HepG2 (cell line): ENCODE measurements at regions not wholly inside any gene's neighbourhood (a gene's known extent, or its start where the extent isn't known, plus 50 kb on each side); places are given as distances from the start of the nearest gene placed in this dataset.

Experiments
- ATAC-seq: fragments of 200-7000 bp; cut with Tn5 transposase; 3 replicates; pipeline ENCODE4 v1.9.1; 2020; ENCODE audit warnings: mild to moderate bottlenecking, moderate library complexity
- BruUV-seq: library from RNA; stranded (reverse); fragments of 400-500 nt; replicated peaks from 2 replicates; lab custom pipeline; 2021; lab: Mats Ljungman, UMichigan
- CTCF ChIA-PET: fragments of 300-600 bp; formaldehyde crosslinking; extraction: SDS; loops from one replicate; lab custom pipeline; 2021; ENCODE audit warnings: low total read pairs, inconsistent platforms, low intra/inter-chr PET ratio; lab: Yijun Ruan, JAX
- POLR2A ChIA-PET: fragments of 350-600 bp; sonication (Branson Sonifier 250); formaldehyde crosslinking; loops from one replicate; lab custom pipeline; 2020; ENCODE audit warnings: antibody characterized with exemption, inconsistent platforms; lab: Yijun Ruan, JAX
- DNase-seq: peaks from one replicate; pipeline ENCODE4 v3.0.0-alpha.2; 2015; ENCODE audit warnings: low spot score
- FAIRE-seq: peaks from 3 replicates; lab custom pipeline; 2011; peaks lifted over from hg19 to GRCh38; lab: Jason Lieb, UNC
- H2AFZ ChIP-seq: one replicate; pipeline ENCODE4 v1.6.1; 2011; ENCODE audit warnings: low read length, inconsistent platforms
- H3K27ac ChIP-seq: fragments of 300-600 bp; 3 replicates; pipeline ENCODE4 v1.8.0; 2011; ENCODE audit warnings: mixed run types, mild to moderate bottlenecking, mixed read lengths, low read length, inconsistent platforms; ENCODE audit not compliant: insufficient read depth; ENCODE audit errors: extremely low read length
- H3K27me3 ChIP-seq, 2 experiments: fragments of 200-600 bp in 1 of 2; 2 replicates in 1 of 2; 3 replicates in 1 of 2; pipeline versions ENCODE4 v1.6.0 to v1.8.0; 2011; ENCODE audit warnings: low read length in 2 of 2, mild to moderate bottlenecking in 2 of 2, moderate library complexity in 2 of 2, inconsistent platforms in 1 of 2; ENCODE audit not compliant: insufficient read depth in 2 of 2, control insufficient read depth in 1 of 2
- H3K36me3 ChIP-seq, 2 experiments: fragments of 200-600 bp in 1 of 2; replicated peaks in 1 of 2; 2 replicates in 1 of 2; 3 replicates in 1 of 2; pipeline versions ENCODE4 v1.5.1 to v1.8.0; 2011; ENCODE audit warnings: low read length in 2 of 2, inconsistent platforms in 1 of 2; ENCODE audit not compliant: insufficient read depth in 2 of 2, control insufficient read depth in 1 of 2
- H3K4me1 ChIP-seq: 2 replicates; pipeline ENCODE4 v1.5.1; 2012; ENCODE audit warnings: low read length, inconsistent platforms; ENCODE audit not compliant: insufficient read depth
- H3K4me2 ChIP-seq: 2 replicates; pipeline ENCODE4 v1.6.0; 2011; ENCODE audit warnings: low read depth, low read length, inconsistent platforms
- H3K4me3 ChIP-seq, 3 experiments: fragments of 200-600 bp in 1 of 3; sonication (generic), shearing (Covaris generic) in 1 of 3; replicated peaks in 1 of 3; 2 replicates each; pipeline ENCODE4 v1.5.1; 2011 to 2016; ENCODE audit warnings: low read length in 3 of 3, inconsistent platforms in 2 of 3, low read depth in 2 of 3, mild to moderate bottlenecking in 2 of 3, control low read depth in 1 of 3, mixed read lengths in 1 of 3; ENCODE audit not compliant: insufficient read depth in 1 of 3
- H3K79me2 ChIP-seq: one replicate; pipeline ENCODE4 v1.6.1; 2011; ENCODE audit warnings: low read length, inconsistent platforms; ENCODE audit not compliant: insufficient read depth
- H3K9ac ChIP-seq: 2 replicates; pipeline ENCODE4 v1.6.0; 2011; ENCODE audit warnings: mild to moderate bottlenecking, low read depth, low read length, inconsistent platforms; ENCODE audit not compliant: insufficient read depth
- H3K9me3 ChIP-seq: 2 replicates; pipeline ENCODE4 v1.5.1; 2012; ENCODE audit warnings: mild to moderate bottlenecking, low read length
- H4K20me1 ChIP-seq: 2 replicates; pipeline ENCODE4 v1.6.0; 2011; ENCODE audit warnings: inconsistent platforms, mild to moderate bottlenecking, low read length, moderate library complexity; ENCODE audit not compliant: insufficient read depth
- CEBPG ChIP-seq: IDR thresholded peaks from 2 replicates; pipeline ENCODE4 v1.6.1; 2016
- EHMT2 ChIP-seq: fragments of 200-600 bp; sonication (generic); IDR thresholded peaks from 2 replicates; pipeline ENCODE4 v1.7.0; 2017; ENCODE audit warnings: antibody characterized with exemption, low read depth, low read length, borderline replicate concordance
- NFKB2 ChIP-seq: sonication (generic); formaldehyde crosslinking; IDR thresholded peaks from 2 replicates; pipeline ENCODE4 v1.4.0; 2020; ENCODE audit warnings: missing genetic modification reagents, borderline replicate concordance
- SMAD3 ChIP-seq: sonication (generic); formaldehyde crosslinking; IDR thresholded peaks from 2 replicates; pipeline ENCODE4 v1.4.0; 2020; ENCODE audit warnings: missing genetic modification reagents
- SUZ12 ChIP-seq: fragments of 150-350 bp; IDR thresholded peaks from 2 replicates; pipeline ENCODE4 v1.6.1; 2014; ENCODE audit warnings: low read depth, low read length
- WIZ ChIP-seq: sonication (generic); formaldehyde crosslinking; IDR thresholded peaks from 2 replicates; pipeline ENCODE4 v1.5.1; 2020; ENCODE audit warnings: mild to moderate bottlenecking, missing genetic modification reagents
- ZNF138 ChIP-seq: sonication (generic); formaldehyde crosslinking; IDR thresholded peaks from 2 replicates; pipeline ENCODE4 v1.5.0; 2020; ENCODE audit warnings: mild to moderate bottlenecking, low read depth, missing genetic modification reagents
- ZNF468 ChIP-seq: sonication (generic); formaldehyde crosslinking; IDR thresholded peaks from 2 replicates; pipeline ENCODE4 v1.8.0; 2022; ENCODE audit warnings: mild to moderate bottlenecking, moderate library complexity, missing genetic modification reagents
- WGBS: methylation state at CpG from one replicate; pipeline ENCODE4 v1.1.6; 2017; ENCODE audit warnings: low lambda C conversion rate; 5-methylcytosine and 5-hydroxymethylcytosine counted together
- in situ Hi-C: cut with HindIII; loops from 2 replicates; pipeline ENCODE4 v1.10.0; 2017; ENCODE audit warnings: low pct_unique_long_range_greater_than_20kb; ENCODE audit not compliant: extremely low pct_ligation_motif_present
- intact Hi-C: fragments of 100-400 bp; cut with micrococcal nuclease; formaldehyde crosslinking; loops from one replicate; pipeline ENCODE4 v1.10.0; 2022; ENCODE audit not compliant: unreplicated experiment
- TF ChIP-seq, protein P1 (sequence below): sonication (generic); formaldehyde crosslinking; IDR thresholded peaks from 2 replicates; pipeline ENCODE4 v1.5.0; 2020; ENCODE audit warnings: mild to moderate bottlenecking, missing genetic modification reagents
- TF ChIP-seq, protein P2 (sequence below): IDR thresholded peaks from 2 replicates; pipeline ENCODE4 v1.6.1; 2016; ENCODE audit warnings: missing compliant biosample characterization, missing genetic modification reagents, borderline replicate concordance
- TF ChIP-seq, protein P3 (sequence below): sonication (generic); formaldehyde crosslinking; conservative IDR thresholded peaks from 2 replicates; pipeline ENCODE4 v1.4.0; 2020; ENCODE audit warnings: mild to moderate bottlenecking, missing genetic modification reagents, moderate library complexity
- TF ChIP-seq, protein P4 (sequence below): sonication (generic); formaldehyde crosslinking; IDR thresholded peaks from 2 replicates; pipeline ENCODE4 v1.5.0; 2020; ENCODE audit warnings: mild to moderate bottlenecking, missing genetic modification reagents

DNA sequence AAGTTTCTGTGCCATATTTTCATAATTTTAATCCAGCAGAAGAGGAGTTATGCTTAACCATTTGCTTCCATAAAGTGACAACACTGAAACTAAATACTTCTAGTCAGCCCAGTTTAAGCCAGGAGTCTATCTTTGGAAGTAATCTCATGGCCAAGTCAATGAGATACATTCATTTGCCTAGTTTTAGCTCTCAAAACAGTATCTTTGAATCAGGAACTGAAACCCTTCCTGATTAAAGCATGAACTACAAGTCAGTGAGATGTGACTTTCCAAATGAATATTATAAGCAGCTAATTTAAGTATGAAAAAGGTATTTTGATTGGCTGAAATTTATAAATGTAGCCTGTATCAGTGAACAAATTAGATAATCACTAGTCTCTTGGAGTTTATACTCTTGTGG lies 491.5 kb downstream of the SLC6A15 start:
- H3K4me3 ChIP-seq, result no peak overlapping the region
- no peaks in the 10 kb centered on the region for H3K9me3 ChIP-seq
- no peaks in the 10 kb centered on the region for H4K20me1 ChIP-seq
- H3K4me2 ChIP-seq, result no peak overlapping the region
- H3K27me3 ChIP-seq, result no peaks in the 10 kb centered on the region
- DNase-seq (no peak), FAIRE-seq (no peak), ATAC-seq (no peak)
- no peaks in the 10 kb centered on the region for H3K79me2 ChIP-seq
- ChIA-PET CTCF (no interaction called here), POLR2A (no interaction called here)
- in situ Hi-C loops (no loop called here), intact Hi-C loops (no loop called here)
- BruUV-seq, result no TSS peak
- no peaks in the 10 kb centered on the region for H3K36me3 ChIP-seq
- H2AFZ ChIP-seq, result no peak overlapping the region
- H3K4me1 ChIP-seq, result no peaks in the 10 kb centered on the region
- TF ChIP-seq ZNF468 (CRISPR knock-in tag), result no peak
- H3K27ac ChIP-seq, result no peak overlapping the region
- no peak overlapping the region for H3K9ac ChIP-seq

DNA sequence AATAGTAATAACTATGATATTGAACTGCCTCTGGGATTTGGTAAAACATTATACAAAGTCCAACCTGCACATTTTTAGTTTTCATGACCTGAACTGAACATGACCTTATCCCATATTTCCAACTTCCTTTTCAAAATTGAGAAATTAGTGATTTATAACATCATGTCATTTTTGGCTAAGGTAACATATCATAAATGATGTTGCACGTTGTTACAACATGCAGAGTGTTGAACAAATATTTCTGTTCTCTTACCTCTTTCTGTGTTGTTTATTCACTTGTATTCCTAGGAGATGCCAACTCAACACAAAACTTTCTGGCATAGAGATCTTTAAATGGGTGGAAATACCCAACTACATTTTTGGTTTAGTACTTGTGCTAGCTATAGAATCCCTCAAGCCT lies 496.0 kb downstream of the SLC6A15 start:
- POLR2A ChIA-PET, result no interaction called here
- no peak overlapping the region for H3K4me2 ChIP-seq
- CTCF ChIA-PET, result no interaction called here
- H3K4me3 ChIP-seq, result no peak overlapping the region
- H3K36me3 ChIP-seq, result no peaks in the 10 kb centered on the region
- no peaks in the 10 kb centered on the region for H3K9me3 ChIP-seq
- no peaks in the 10 kb centered on the region for H4K20me1 ChIP-seq
- H3K9ac ChIP-seq, result no peak overlapping the region
- DNase-seq (no peak), ATAC-seq (no peak), FAIRE-seq (no peak)
- H3K27ac ChIP-seq, result no peak overlapping the region
- in situ Hi-C loops (no loop called here), intact Hi-C loops (no loop called here)
- no peak overlapping the region for H2AFZ ChIP-seq
- 0% methylated on average over 1 of the region's 1 CpG for WGBS
- TF ChIP-seq ZNF138 (CRISPR knock-in tag) (no peak), SMAD3 (CRISPR knock-in tag) (no peak), SUZ12 (no peak), EHMT2 (no peak), CEBPG (no peak), NFKB2 (CRISPR knock-in tag) (no peak), WIZ (no peak)
- TF ChIP-seq, protein P1, sequence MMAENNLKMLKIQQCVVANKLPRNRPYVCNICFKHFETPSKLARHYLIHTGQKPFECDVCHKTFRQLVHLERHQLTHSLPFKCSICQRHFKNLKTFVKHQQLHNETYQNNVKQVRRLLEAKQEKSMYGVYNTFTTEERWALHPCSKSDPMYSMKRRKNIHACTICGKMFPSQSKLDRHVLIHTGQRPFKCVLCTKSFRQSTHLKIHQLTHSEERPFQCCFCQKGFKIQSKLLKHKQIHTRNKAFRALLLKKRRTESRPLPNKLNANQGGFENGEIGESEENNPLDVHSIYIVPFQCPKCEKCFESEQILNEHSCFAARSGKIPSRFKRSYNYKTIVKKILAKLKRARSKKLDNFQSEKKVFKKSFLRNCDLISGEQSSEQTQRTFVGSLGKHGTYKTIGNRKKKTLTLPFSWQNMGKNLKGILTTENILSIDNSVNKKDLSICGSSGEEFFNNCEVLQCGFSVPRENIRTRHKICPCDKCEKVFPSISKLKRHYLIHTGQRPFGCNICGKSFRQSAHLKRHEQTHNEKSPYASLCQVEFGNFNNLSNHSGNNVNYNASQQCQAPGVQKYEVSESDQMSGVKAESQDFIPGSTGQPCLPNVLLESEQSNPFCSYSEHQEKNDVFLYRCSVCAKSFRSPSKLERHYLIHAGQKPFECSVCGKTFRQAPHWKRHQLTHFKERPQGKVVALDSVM (CRISPR knock-in tag), result no peak
- TF ChIP-seq, protein P2, sequence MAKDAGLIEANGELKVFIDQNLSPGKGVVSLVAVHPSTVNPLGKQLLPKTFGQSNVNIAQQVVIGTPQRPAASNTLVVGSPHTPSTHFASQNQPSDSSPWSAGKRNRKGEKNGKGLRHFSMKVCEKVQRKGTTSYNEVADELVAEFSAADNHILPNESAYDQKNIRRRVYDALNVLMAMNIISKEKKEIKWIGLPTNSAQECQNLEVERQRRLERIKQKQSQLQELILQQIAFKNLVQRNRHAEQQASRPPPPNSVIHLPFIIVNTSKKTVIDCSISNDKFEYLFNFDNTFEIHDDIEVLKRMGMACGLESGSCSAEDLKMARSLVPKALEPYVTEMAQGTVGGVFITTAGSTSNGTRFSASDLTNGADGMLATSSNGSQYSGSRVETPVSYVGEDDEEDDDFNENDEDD (CRISPR knock-in tag), result no peak
- TF ChIP-seq, protein P3, sequence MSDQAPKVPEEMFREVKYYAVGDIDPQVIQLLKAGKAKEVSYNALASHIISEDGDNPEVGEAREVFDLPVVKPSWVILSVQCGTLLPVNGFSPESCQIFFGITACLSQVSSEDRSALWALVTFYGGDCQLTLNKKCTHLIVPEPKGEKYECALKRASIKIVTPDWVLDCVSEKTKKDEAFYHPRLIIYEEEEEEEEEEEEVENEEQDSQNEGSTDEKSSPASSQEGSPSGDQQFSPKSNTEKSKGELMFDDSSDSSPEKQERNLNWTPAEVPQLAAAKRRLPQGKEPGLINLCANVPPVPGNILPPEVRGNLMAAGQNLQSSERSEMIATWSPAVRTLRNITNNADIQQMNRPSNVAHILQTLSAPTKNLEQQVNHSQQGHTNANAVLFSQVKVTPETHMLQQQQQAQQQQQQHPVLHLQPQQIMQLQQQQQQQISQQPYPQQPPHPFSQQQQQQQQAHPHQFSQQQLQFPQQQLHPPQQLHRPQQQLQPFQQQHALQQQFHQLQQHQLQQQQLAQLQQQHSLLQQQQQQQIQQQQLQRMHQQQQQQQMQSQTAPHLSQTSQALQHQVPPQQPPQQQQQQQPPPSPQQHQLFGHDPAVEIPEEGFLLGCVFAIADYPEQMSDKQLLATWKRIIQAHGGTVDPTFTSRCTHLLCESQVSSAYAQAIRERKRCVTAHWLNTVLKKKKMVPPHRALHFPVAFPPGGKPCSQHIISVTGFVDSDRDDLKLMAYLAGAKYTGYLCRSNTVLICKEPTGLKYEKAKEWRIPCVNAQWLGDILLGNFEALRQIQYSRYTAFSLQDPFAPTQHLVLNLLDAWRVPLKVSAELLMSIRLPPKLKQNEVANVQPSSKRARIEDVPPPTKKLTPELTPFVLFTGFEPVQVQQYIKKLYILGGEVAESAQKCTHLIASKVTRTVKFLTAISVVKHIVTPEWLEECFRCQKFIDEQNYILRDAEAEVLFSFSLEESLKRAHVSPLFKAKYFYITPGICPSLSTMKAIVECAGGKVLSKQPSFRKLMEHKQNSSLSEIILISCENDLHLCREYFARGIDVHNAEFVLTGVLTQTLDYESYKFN (CRISPR knock-in tag), result no peak
- TF ChIP-seq, protein P4, sequence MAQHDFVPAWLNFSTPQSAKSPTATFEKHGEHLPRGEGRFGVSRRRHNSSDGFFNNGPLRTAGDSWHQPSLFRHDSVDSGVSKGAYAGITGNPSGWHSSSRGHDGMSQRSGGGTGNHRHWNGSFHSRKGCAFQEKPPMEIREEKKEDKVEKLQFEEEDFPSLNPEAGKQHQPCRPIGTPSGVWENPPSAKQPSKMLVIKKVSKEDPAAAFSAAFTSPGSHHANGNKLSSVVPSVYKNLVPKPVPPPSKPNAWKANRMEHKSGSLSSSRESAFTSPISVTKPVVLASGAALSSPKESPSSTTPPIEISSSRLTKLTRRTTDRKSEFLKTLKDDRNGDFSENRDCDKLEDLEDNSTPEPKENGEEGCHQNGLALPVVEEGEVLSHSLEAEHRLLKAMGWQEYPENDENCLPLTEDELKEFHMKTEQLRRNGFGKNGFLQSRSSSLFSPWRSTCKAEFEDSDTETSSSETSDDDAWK, result no peak
- H3K4me1 ChIP-seq, result no peaks in the 10 kb centered on the region
- BruUV-seq, result no TSS peak
- H3K79me2 ChIP-seq, result no peaks in the 10 kb centered on the region
- H3K27me3 ChIP-seq, result no peaks in the 10 kb centered on the region
